ENCODE measurements at regions not wholly inside any gene's neighbourhood (a gene's known extent, or its start where the extent isn't known, plus 50 kb on each side); places are given as distances from the start of the nearest gene placed in this dataset.

DNA sequence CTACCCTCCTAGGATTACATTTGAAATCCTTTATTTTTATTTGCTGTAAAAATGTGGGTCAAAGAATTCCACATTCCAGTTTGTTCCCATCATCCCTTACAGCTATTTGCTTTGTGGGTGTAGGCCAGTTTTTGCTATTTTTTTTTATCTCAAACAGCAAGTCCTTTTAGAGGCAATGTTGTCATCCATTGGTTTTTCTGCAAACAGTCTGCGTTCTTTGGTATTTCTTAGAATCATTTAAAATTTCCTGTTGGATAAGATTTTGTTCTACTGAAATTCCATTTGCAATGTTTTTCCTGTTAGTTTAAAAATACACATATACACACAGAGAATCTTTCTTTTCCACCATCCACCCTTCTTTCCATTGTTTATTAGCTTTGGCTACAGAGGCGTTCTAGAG lies 53.3 kb upstream of the STK38L start:
- H3K4me2 ChIP-seq (ENCODE audit: insufficient read depth, insufficient read length, low read length), result no peak overlapping the region
- Mint-ChIP-seq H3K36me3 (ENCODE audit: insufficient read depth in 1 of 3, low read depth in 3 of 3) (no peaks in the 10 kb centered on the region), H3K27ac (no peak overlapping the region), H3K9me3 (no peaks in the 10 kb centered on the region), H3K4me3 (no peak overlapping the region; a peak in 1 of 5 replicates), H3K27me3 (ENCODE audit: low read depth) (no peaks in the 10 kb centered on the region), H3K4me1 (peaks cover 0 to 4% of the 10 kb centered on the region in 2 experiments; a peak in 1 of 4 replicates)
- no peak overlapping the region for H3K9ac ChIP-seq (ENCODE audit: extremely low read depth, insufficient read length, low read length)
- no peak overlapping the region for H3K56ac ChIP-seq (ENCODE audit: insufficient read length, low read depth, low read length)
- H2AK5ac ChIP-seq (ENCODE audit: insufficient read length, low read length), result no peak overlapping the region
- no peaks in the 10 kb centered on the region for H4K20me1 ChIP-seq (ENCODE audit: control insufficient read depth, insufficient read depth, insufficient read length)
- H2BK120ac ChIP-seq (ENCODE audit: low read depth, low read length, poor library complexity, severe bottlenecking), result no peak overlapping the region
- no peak overlapping the region for H2AFZ ChIP-seq (ENCODE audit: low read length)
- H2BK20ac ChIP-seq (ENCODE audit: low read depth, low read length, poor library complexity, severe bottlenecking), result no peak overlapping the region
- H3K79me1 ChIP-seq (ENCODE audit: insufficient read depth, low read depth, low read length, poor library complexity, severe bottlenecking), result no peaks in the 10 kb centered on the region
- H3K23ac ChIP-seq (ENCODE audit: insufficient read length, low read depth, low read length), result no peak overlapping the region
- no peak overlapping the region for H3K4ac ChIP-seq (ENCODE audit: low read depth, low read length)
- H4K91ac ChIP-seq (ENCODE audit: insufficient read length, low read depth, low read length), result no peak overlapping the region
- H2BK5ac ChIP-seq (ENCODE audit: insufficient read length, low read length), result no peak overlapping the region
- no peak for DNase-seq
- no peaks in the 10 kb centered on the region for H3K4me1 ChIP-seq (ENCODE audit: insufficient read depth, low read length)
- no peaks in the 10 kb centered on the region for H3K79me2 ChIP-seq (ENCODE audit: insufficient read depth, low read length)
- H3K14ac ChIP-seq (ENCODE audit: insufficient read depth, low read length), result no peak overlapping the region
- no peak overlapping the region for H2BK15ac ChIP-seq (ENCODE audit: low read depth, low read length)
- H3K9me3 ChIP-seq (ENCODE audit: control insufficient read depth, low read depth, low read length), result no peaks in the 10 kb centered on the region
- no peak overlapping the region for H3K27ac ChIP-seq (ENCODE audit: insufficient read length, low read depth, low read length)
- no peak overlapping the region for H4K8ac ChIP-seq (replicated peaks; ENCODE audit: insufficient read length, low read depth, low read length)
- H4K5ac ChIP-seq (ENCODE audit: insufficient read length, low read depth, low read length), result no peak overlapping the region
- H3K23me2 ChIP-seq (ENCODE audit: insufficient read length, low read depth, low read length, poor library complexity, severe bottlenecking), result no peaks in the 10 kb centered on the region
- no CpG with 5 or more reads among the region's 2 CpGs for WGBS (ENCODE audit: extremely low coverage, insufficient read length, low lambda C conversion rate)
- TF ChIP-seq, protein P1, sequence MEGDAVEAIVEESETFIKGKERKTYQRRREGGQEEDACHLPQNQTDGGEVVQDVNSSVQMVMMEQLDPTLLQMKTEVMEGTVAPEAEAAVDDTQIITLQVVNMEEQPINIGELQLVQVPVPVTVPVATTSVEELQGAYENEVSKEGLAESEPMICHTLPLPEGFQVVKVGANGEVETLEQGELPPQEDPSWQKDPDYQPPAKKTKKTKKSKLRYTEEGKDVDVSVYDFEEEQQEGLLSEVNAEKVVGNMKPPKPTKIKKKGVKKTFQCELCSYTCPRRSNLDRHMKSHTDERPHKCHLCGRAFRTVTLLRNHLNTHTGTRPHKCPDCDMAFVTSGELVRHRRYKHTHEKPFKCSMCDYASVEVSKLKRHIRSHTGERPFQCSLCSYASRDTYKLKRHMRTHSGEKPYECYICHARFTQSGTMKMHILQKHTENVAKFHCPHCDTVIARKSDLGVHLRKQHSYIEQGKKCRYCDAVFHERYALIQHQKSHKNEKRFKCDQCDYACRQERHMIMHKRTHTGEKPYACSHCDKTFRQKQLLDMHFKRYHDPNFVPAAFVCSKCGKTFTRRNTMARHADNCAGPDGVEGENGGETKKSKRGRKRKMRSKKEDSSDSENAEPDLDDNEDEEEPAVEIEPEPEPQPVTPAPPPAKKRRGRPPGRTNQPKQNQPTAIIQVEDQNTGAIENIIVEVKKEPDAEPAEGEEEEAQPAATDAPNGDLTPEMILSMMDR (conservative IDR thresholded peaks at IDR 0.05), result no peak
- H3T11ph ChIP-seq (ENCODE audit: low read length), result no peak overlapping the region
- no peaks in the 10 kb centered on the region for H3K27me3 ChIP-seq (ENCODE audit: insufficient read depth, low read length)
- H3K18ac ChIP-seq (ENCODE audit: insufficient read length, low read depth, low read length), result no peak overlapping the region
- no peak overlapping the region for H2BK12ac ChIP-seq (ENCODE audit: insufficient read length, low read depth, low read length)
